CD4-positive, alpha-beta T cell (primary cell): ENCODE measurements at regions not wholly inside any gene's neighbourhood (a gene's known extent, or its start where the extent isn't known, plus 50 kb on each side); places are given as distances from the start of the nearest gene placed in this dataset.

Source experiments
- ATAC-seq: fragments of 200-7000 bp; cut with Tn5 transposase; one replicate; pipeline ENCODE4 v1.10.0; 2022; ENCODE audit warnings: mild to moderate bottlenecking; ENCODE audit not compliant: poor library complexity
- CTCF ChIA-PET: fragments of 350-600 bp; sonication (Branson Sonifier 250); formaldehyde crosslinking; loops from one replicate; lab custom pipeline; 2021; ENCODE audit warnings: antibody characterized with exemption, inconsistent platforms; lab: Charles Lee
- POLR2A ChIA-PET: fragments of 350-600 bp; sonication (Branson Sonifier 250); formaldehyde crosslinking; loops from one replicate; lab custom pipeline; 2021; ENCODE audit warnings: antibody characterized with exemption, inconsistent platforms; lab: Charles Lee
- DNase-seq, 14 experiments: peaks; one replicate each; pipeline ENCODE4 v3.0.0-alpha.2; 2013 to 2020; ENCODE audit warnings: mixed read lengths in 2 of 14
- H3K27ac ChIP-seq, 2 donors: one replicate each; pipeline versions ENCODE4 v1.5.1 to v1.7.0; 2013; ENCODE audit warnings: low read length in 2 of 2, low read depth in 1 of 2, mild to moderate bottlenecking in 1 of 2
- H3K27me3 ChIP-seq, 2 experiments: 1 replicate in 1 of 2; 2 replicates in 1 of 2; pipeline versions ENCODE4 v1.6.1 to v1.7.0; 2013; ENCODE audit warnings: low read length in 2 of 2, control low read depth in 1 of 2, mild to moderate bottlenecking in 1 of 2, moderate library complexity in 1 of 2; ENCODE audit not compliant: insufficient read depth in 2 of 2, control insufficient read depth in 1 of 2
- H3K36me3 ChIP-seq: one replicate; pipeline ENCODE4 v1.6.1; 2013; ENCODE audit warnings: low read length, control low read depth; ENCODE audit not compliant: insufficient read depth
- H3K4me1 ChIP-seq: one replicate; pipeline ENCODE4 v1.6.1; 2013; ENCODE audit warnings: low read length, control low read depth; ENCODE audit not compliant: insufficient read depth
- H3K4me3 ChIP-seq: one replicate; pipeline ENCODE4 v1.5.1; 2013; ENCODE audit warnings: mild to moderate bottlenecking, low read length, moderate library complexity
- H3K9me3 ChIP-seq, 2 experiments: 1 replicate in 1 of 2; 2 replicates in 1 of 2; pipeline versions ENCODE4 v1.6.1 to v1.7.0; 2013; ENCODE audit warnings: low read length in 2 of 2, mild to moderate bottlenecking in 2 of 2, control low read depth in 1 of 2, moderate library complexity in 1 of 2; ENCODE audit not compliant: control insufficient read depth in 1 of 2, insufficient read depth in 1 of 2
- H3K27ac Mint-ChIP-seq: one replicate; pipeline ENCODE4 v1.8.0; 2020; ENCODE audit warnings: mixed read lengths
- H3K27me3 Mint-ChIP-seq: one replicate; pipeline ENCODE4 v1.8.0; 2021; ENCODE audit warnings: mixed read lengths
- H3K36me3 Mint-ChIP-seq: one replicate; pipeline ENCODE4 v1.8.0; 2021; ENCODE audit warnings: low read depth, mixed read lengths
- H3K4me1 Mint-ChIP-seq: one replicate; pipeline ENCODE4 v1.8.0; 2021; ENCODE audit warnings: low read depth, mixed read lengths
- H3K4me3 Mint-ChIP-seq: one replicate; pipeline ENCODE4 v1.8.0; 2020; ENCODE audit warnings: mild to moderate bottlenecking, mixed read lengths
- H3K9me3 Mint-ChIP-seq: one replicate; pipeline ENCODE4 v1.8.0; 2020; ENCODE audit warnings: mixed read lengths
- CTCF ChIP-seq: fragments of 200-600 bp; IDR thresholded peaks from one replicate; pipeline ENCODE4 v1.8.0; 2022; ENCODE audit warnings: antibody characterized with exemption, mild to moderate bottlenecking
- intact Hi-C, 2 experiments: fragments of 100-400 bp; cut with DNase I in 1 of 2; cut with micrococcal nuclease in 1 of 2; formaldehyde crosslinking; loops; one replicate each; pipeline versions ENCODE4 v1.15.1 to v1.9.0; 2023 to 2025; cut with DNase I, micrococcal nuclease

GRCh38 chr15:36430726-36431265 is 148.6 kb upstream of the CDIN1 start:
- Histone ChIP-seq H3K27me3 (no peaks in the 10 kb centered on the region), H3K36me3 (no peaks in the 10 kb centered on the region), H3K9me3 (no peaks in the 10 kb centered on the region), H3K27ac (no peak overlapping the region), H3K4me1 (no peaks in the 10 kb centered on the region), H3K4me3 (no peak overlapping the region)
- Mint-ChIP-seq H3K9me3 (no peaks in the 10 kb centered on the region), H3K36me3 (no peaks in the 10 kb centered on the region), H3K4me3 (no peak overlapping the region), H3K27ac (no peak overlapping the region), H3K4me1 (no peaks in the 10 kb centered on the region), H3K27me3 (no peaks in the 10 kb centered on the region)
- TF ChIP-seq CTCF = no peak
- ChIA-PET POLR2A (no interaction called here), CTCF (no interaction called here)
- ATAC-seq (no peak), DNase-seq (no peak)
- intact Hi-C loops = no loop called here

- H3K4me3 ChIP-seq = no peak overlapping the region
- H3K27ac ChIP-seq = no peak overlapping the region
- TF ChIP-seq CTCF = no peak
- Mint-ChIP-seq H3K9me3 (no peaks in the 10 kb centered on the region), H3K27me3 (peaks cover 3% of the 10 kb centered on the region), H3K36me3 (no peaks in the 10 kb centered on the region), H3K27ac (no peak overlapping the region), H3K4me3 (no peak overlapping the region), H3K4me1 (no peaks in the 10 kb centered on the region)
- H3K9me3 ChIP-seq = no peaks in the 10 kb centered on the region
- DNase-seq (no peak), ATAC-seq (no peak)
- H3K4me1 ChIP-seq = no peaks in the 10 kb centered on the region
- no peaks in the 10 kb centered on the region for H3K36me3 ChIP-seq
- ChIA-PET CTCF (no interaction called here), POLR2A (no interaction called here)
- intact Hi-C loops = no loop called here
- H3K27me3 ChIP-seq = no peaks in the 10 kb centered on the region
Observed at GRCh38 chr15:36432161-36432560, 147.3 kb upstream of the CDIN1 start.

GRCh38 chr15:36434177-36434576 is 145.2 kb upstream of the CDIN1 start:
- H3K27ac Mint-ChIP-seq = no peak overlapping the region
- H3K4me1 Mint-ChIP-seq = no peaks in the 10 kb centered on the region
- CTCF ChIA-PET = no interaction called here
- H3K4me3 Mint-ChIP-seq = no peak overlapping the region
- peaks cover 3% of the 10 kb centered on the region for H3K27me3 Mint-ChIP-seq
- no peaks in the 10 kb centered on the region for H3K9me3 Mint-ChIP-seq
- DNase-seq (no peak), ATAC-seq (no peak)
- POLR2A ChIA-PET = no interaction called here
- no peaks in the 10 kb centered on the region for H3K4me1 ChIP-seq
- no peak overlapping the region for H3K27ac ChIP-seq
- no peak overlapping the region for H3K4me3 ChIP-seq
- no peaks in the 10 kb centered on the region for H3K36me3 ChIP-seq
- intact Hi-C loops = no loop called here
- H3K27me3 ChIP-seq = no peaks in the 10 kb centered on the region
- TF ChIP-seq CTCF = no peak
- H3K36me3 Mint-ChIP-seq = no peaks in the 10 kb centered on the region
- H3K9me3 ChIP-seq = no peaks in the 10 kb centered on the region
